Stimulated activated CD4-positive, alpha-beta T cell treated with anti-CD3 and anti-CD28 coated beads, Interleukin-4, amount 100 ng/mL, for 48 hours (primary cell): ENCODE measurements at regions not wholly inside any gene's neighbourhood (a gene's known extent, or its start where the extent isn't known, plus 50 kb on each side); places are given as distances from the start of the nearest gene placed in this dataset.
A peak's percentile ranks its signal among the peaks of the same experiment; 100 is the strongest.
"Not testable (repeated sequence)": the region's sequence is repeated elsewhere in the genome, so short reads cannot be mapped to it uniquely, and the experiment has no call there.

ENCODE experiments used
- DNase-seq, 2 donors: peaks; one replicate each; pipeline ENCODE4 v3.0.0-alpha.2; 2020; ENCODE audit warnings: low read depth in 2 of 2

DNA sequence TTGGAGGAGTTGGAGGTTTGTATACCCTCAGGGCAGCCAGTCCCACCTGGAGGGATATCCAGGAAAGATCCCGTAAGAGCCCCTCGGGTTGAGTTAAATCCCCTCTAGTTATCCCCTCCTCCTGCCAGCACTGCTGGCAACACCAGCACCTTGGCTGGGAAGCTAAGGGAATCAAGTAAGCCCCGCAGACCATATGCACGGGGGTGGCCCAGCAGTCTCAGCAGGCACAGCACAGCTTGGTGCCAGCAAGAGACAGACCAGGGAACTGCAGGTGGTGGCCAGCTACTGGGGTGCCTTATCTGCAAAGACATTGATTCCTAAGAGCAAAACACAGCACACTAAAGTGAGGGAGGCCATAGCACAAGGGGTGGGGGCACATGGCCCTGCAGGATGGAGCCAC lies 173.8 kb downstream of the GOLGA6L4 start:
- not testable (repeated sequence) for DNase-seq

DNA sequence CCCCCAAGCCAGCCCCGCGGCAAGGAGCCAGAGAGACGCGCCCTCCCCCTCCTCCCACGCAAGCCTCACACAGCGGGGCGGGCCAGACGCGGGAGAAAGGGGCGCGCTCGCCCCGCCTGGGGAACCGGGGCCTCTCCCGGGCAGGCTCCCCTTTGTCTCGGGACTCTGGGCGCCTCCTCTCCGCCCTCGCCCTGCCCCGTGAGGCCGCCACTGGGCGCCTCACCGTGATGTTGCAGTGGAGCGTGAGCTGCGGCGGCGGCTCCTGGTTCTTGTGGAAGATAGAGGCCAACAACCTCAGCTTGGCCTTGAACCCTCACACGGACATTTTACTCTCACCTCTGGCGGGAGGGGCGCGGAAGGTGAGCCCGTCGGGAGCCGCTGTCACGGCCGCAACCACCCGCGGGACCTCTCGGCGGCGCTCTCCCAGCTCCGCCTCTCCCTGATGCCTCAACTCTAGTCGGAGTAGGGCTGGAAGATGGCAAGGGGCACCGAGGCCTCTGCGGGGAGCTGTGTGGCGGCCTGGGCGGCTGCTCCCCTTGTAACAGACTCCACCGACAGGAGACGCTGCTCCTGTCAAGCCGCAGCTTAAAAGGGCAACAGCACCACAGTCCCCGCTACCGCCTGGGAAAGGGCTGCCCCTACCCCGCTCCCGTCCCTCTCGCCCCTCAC lies 179.2 kb upstream of the ZSCAN2 start:
- DNase-seq = not testable (repeated sequence)

DNA sequence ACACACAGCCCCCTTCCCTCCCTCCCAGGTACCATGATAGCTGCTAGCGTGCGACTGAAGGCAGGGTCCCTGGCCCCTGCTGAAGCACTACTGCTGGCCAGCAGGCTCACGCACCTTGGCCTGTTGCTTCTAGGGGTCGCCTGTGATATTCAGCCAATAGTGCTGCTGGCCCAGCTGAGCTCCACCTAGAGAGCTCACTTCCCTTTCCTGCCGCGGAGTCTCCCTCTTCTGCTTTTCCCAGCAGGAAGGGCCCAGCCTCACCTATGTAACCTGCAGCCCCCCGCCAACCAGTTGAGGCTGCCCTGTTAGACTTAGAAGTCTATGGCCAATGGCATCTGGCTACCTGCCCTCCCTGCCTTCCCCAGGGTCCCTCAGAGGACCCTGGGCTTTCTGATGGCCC lies 175.5 kb upstream of the ZSCAN2 start:
- DNase-seq = not testable (repeated sequence)

DNA sequence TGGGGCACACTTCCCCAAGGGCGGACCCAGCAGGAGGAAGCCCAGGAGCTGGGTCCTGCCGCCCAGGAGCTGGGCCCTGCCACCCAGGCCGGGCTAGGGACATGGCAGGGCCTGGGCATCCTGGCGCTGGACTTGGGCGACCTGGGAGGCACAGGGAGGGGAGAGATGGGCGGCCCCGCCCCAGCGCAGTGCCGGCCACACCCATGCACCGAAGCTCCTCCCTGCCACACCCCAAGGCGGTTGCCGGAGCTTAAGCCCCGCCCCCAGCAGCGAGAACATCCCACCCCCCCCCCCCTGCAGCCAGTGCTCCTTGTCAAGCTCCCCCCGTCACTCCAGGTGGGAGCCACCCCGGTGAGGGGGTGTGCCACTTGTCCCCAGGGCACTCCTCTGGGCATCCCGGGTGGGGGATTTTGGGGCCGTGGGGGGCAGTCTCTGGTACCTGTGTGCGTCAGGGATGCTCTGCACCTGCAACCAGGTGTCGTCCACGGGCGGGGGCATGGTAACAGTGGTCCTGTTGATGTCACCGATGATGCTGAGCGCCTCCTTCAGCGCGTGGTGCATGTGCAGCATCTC lies 127.4 kb upstream of the ZSCAN2 start:
- not testable (repeated sequence) for DNase-seq

DNA sequence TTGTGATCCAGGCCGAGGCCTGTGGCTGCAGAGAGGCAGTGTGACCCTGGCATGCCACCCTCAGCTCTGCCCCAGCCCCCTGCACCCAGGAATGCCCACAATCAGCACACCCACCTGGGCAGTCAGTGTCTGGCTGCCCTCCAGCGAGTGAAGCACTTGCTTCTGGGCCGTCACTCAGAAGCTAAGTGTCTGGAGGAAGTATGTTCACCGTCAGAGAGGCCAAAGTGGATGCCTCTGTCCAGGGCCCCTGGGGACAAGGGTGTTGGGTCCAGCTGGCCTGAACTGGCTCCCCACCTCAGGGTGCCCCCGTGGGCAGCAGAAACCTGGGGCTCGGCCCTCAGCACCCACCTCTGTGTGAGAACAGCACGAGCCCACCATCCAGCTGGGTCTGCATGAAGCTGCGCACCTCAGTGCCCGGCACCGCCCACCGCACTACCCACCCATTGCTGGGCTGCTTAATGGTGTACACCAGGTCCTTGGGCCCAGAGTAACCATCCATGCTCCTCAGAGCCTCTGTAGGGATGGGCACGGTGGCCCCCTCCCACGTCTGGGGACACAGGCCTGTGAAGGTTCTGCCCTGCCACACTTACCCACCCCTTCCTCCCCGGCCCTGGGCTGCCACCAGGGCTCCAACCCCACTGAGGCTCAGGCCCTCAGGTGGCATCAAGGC lies 124.3 kb upstream of the ZSCAN2 start:
- DNase-seq = not testable (repeated sequence)

DNA sequence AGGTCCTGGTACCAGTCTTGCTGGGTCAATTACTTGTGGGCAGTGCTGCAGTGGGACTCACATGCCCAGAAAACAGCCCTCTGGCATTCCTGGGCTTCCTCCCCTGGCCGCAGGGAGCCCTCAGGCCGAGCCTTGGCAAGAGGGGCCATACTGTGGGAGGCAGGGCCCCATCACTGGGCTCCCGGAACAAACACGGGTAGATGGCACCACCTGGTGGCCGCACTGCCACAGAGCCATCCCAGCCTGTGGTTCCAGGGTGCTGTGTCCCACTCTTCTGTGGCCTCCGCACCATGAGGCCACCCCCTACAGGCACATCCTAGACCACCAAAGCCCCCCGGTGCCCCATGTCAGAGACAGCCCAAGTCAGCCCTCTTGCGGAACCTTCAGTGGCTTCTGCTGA lies 123.3 kb upstream of the ZSCAN2 start:
- DNase-seq = not testable (repeated sequence)

DNA sequence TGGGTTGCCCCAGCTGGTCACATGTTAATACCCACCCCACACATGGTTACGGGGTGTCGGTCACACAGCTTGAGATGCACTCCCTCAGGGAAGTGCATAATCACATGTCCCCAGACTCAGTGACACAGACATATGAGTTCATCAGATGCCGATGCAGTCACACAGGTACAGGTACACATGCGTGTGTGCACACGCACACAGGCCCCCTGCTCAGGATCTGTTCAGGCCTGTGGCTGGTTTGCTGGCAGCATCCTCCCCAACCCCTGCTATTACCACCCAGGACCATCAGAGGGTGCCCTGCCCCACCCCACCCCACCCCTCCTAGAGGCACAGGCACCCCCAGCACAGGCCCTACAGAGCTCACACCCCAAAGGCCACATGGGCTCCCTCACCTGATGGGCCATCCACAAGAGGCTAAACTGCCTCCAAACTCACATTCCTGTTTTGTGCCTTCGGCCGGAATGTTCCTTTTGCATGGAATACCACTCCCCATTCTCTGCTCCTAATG lies 120.6 kb upstream of the ZSCAN2 start:
- not testable (repeated sequence) for DNase-seq

DNA sequence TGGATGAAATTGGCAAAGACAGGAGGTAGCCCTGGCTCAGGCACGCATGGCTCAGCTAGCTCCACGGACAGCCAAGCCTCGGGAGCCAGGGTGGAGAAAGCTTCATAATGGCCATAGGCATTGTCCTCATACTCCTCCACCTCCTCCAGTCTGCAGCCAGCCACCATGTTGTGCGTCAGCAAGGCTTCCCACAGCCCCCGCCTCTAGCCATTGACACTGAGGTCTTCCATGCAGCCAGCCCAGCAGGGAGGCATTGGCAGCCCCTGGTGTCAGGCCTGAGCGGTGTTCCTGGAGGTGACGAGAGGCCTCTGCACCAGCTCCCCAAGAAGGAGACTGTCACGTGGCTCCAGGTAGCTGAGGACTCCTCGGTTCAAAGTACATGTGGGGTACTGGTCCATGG lies 117.0 kb upstream of the ZSCAN2 start:
- not testable (repeated sequence) for DNase-seq

DNA sequence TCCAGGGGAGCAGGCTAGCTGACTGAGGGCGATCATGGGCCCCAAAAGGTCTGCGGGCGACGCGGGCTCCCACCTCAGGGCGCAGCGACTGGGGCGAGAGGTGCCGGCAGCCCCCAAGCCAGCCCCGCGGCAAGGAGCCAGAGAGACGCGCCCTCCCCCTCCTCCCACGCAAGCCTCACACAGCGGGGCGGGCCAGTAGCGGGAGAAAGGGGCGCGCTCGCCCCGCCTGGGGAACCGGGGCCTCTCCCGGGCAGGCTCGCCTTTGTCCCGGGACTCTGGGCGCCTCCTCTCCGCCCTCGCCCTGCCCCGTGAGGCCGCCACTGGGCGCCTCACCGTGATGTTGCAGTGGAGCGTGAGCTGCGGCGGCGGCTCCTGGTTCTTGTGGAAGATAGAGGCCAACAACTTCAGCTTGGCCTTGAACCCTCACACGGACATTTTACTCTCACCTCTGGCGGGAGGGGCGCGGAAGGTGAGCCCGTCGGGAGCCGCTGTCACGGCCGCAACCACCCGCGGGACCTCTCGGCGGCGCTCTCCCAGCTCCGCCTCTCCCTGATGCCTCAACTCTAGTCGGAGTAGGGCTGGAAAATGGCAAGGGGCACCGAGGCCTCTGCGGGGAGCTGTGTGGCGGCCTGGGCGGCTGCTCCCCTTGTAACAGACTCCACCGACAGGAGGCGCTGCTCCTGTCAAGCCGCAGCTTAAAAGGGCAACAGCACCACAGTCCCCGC lies 100.5 kb upstream of the ZSCAN2 start:
- peak; percentile 3 to 7 for DNase-seq

DNA sequence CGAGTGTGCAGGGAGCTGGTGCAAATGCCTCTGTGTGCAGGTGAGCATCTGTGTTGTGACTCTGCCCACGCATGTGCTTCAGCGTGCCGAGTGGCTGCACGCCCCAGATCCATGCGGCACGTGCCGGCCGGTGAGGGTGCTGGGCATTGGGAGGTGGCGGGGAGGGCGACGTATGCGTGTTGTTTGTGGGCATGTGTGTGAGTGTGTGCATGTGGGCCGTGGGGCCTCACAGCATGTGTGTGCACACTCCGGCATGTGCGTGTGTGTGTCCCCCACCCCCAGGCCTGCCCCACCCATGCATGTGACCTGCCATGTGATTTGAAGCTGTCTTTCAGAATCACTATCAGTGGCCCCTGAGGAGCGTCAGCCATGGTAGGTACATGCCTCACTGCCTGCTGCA lies 97.7 kb upstream of the ZSCAN2 start:
- DNase-seq = not testable (repeated sequence)

DNA sequence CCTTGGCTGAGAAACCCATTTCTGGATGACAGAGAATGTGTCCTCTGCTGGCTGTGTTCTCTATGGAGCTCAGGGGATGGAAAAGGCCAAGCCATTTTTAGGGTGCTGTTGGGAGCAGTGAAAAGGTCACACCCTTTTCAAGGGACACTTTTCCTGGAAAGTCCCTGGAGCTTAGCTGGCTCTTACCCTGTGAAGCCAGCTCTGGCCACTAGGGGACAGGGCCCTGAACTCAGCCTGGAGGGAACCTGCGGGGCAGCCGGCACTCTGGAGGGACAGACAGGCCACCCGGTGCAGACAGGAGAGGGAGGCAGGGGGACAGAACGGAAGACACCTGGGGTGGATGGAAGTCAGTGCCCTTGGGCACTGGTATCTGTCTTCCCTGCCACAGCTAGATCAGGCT lies 95.3 kb upstream of the ZSCAN2 start:
- DNase-seq = not testable (repeated sequence)

DNA sequence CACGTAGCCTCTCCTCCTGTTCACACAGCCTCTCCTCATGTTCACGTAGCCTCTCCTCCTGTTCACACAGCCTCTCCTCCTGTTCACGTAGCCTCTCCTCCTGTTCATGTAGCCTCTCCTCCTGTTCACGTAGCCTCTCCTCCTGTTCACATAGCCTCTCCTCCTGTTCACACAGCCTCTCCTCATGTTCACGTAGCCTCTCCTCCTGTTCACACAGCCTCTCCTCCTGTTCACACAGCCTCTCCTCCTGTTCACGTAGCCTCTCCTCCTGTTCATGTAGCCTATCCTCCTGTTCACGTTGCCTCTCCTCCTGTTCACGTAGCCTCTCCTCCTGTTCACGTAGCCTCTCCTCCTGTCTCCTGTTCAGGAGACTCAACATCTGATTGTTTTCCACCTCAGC lies 88.5 kb upstream of the ZSCAN2 start:
- DNase-seq = not testable (repeated sequence)

DNA sequence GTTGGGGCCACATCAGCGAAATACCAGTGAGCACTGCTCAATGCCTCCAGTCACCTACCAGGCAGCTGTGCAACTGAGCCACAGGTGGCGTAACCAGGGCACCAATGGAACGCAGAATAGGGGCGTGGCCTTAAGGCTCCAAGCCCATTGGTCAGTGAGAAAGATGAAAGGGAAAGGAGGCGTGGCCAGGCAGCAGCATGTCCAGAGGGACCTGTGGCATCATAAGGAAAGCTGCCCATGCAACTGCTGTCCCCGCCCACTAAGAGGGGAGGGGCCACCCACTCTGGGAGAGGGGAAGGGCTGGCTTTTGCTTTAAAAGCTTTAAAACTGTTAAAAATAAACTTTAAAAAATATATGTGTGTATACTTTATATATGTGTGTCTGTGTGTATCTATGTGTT lies 84.0 kb upstream of the ZSCAN2 start:
- DNase-seq = peak in 1 of 2 donors; percentile 15

DNA sequence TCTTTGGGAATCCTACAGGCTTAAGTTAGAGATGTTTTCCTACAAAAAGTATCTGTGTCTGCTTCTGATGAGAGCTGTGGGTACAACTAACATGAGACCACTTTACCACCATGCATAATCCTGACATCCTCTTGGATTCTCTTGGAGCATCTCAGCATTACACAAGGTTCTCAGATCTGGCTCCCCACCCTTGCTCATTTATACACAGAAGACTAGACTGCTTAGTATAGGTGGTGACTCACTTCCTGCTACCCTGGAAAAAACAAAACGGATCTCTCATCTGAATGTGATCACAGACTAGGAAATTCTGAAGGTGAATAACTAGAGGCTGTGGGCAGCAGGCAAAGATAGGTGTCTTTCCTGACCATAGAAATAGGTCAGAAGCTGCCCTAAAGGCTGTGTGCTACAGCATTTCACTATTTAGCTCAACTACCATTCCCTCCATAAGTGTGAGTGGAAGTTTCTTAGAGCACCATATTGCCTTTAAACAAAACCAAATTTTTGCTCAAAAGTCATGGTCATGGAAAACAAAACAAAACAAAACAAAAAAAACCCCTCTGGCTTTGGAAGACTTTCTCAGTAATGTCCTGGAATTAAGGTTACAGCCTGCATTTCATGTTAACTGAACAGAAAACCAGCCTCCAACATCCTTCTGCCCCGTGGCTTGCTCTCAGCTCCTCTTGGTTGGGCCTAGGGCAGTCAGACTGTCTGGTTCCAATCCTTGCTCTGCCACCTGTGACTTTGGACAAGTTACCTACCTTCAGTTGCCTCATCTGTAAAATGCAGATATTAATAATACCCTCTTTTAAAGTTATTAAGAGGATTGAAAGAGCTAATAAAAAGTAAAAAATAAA lies 75.1 kb upstream of the ZSCAN2 start:
- not testable (repeated sequence) for DNase-seq

DNA sequence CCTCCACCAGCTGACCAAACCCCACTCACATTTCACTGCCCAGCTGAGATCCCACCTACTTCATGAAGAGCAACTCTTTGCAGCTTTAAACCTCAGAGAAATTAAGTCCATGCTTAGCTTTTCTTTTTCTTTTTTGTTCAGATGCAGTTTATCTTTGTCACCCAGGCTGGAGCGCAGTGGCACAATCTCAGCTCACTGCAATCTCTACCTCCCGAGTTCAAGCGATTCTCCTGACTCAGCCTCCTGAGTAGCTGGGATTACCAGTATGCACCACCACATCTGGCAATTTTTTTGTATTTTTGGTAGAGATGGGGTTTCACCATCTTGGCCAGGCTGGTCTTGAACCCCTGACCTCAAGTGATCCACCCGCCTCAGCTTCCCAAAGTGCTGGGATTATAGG lies 70.1 kb upstream of the ZSCAN2 start:
- DNase-seq = not testable (repeated sequence)

DNA sequence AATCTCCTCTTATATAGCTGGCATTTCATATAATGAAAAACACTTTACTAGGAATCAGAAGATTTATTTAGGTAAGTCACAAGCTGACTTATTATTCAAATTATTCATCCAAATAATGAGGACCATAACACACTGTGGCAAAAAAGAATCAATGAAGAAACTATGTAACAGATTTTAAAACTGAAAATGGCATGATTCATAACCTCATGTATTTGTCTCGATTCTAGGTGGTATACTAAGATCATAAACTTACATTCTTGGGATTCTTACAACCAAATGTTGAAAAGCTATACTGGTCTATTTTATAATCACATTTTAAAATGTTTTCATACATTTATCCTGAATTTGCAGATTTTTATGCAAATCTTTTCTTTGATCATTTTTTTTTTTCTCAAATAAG lies 69.6 kb upstream of the ZSCAN2 start:
- not testable (repeated sequence) for DNase-seq

DNA sequence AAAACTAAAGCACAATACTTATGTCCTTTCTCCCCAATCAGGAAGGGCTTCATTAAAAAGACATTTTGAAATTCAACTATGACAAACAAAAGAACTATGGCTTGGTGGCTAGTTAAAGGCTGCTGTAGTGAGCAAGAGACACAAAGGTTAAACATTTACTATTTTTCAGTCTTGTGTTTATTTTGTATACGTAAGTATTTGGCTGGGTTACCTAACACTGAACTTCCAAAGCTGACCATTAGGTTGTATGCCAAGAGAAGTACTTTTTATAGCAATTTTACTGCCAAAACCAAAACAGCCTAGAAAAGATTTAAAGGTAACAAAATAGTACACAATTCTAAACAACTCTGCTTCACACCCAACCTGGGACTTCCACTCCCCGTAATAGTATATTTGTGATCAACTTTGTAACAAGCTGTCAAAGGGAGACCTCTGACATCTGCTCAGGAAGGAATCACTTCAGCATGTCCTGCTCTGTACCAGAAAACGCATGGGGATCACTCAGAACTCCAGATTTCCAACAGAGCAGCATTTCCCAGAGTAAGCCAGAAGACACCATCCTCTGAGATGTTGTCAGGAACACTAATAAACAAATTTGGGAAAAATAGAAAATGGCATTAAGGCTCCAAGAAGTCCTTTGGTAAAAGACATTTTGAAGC lies 69.0 kb upstream of the ZSCAN2 start:
- not testable (repeated sequence) for DNase-seq

DNA sequence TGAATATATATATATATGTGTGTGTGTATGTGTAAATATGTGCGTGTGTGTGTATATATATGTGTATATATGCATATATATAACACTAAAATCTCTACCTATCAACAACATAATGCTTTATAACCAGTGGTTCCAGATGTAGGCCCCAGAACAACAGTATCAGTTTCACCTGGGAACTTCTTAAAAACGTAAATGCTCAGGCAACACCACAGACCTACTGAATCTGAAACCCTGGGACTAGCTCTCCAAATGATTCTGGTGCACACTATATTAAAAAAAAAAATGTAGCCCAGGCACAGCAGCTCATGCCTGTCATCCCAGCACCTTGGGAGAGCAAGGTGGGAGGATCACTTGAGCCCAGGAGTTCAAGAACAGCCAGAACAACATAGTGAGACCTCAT lies 67.1 kb upstream of the ZSCAN2 start:
- DNase-seq = not testable (repeated sequence)

DNA sequence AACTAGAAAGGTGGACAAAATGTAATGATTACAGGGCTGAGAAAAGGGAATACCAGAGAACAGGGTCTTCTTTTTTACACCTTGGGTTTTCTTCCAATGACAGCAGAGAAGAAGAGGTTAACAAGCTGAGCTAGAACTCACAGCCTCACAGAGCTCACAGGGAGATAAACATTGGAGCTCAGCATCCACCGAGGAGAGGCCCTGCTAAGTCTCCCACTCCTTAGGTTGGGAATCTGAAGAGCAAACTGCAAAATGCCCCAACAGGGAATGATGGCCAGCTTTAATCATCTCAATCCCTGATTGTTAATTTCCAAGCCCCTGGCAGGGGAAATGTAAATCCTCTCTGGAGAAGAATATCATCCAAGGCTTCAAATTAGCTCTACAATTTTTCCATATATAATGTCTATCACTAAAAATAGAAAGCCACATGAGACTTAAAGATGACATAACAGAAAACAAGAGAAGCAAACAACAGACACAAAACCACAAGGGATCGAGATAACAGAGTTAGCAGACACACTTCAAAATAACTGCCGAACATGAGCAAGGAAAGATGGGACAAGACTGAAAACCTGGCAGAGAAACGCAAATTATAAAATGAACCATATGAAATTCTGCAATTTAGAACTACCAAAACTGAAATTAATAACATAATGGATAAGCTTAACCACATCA lies 66.1 kb upstream of the ZSCAN2 start:
- not testable (repeated sequence) for DNase-seq

DNA sequence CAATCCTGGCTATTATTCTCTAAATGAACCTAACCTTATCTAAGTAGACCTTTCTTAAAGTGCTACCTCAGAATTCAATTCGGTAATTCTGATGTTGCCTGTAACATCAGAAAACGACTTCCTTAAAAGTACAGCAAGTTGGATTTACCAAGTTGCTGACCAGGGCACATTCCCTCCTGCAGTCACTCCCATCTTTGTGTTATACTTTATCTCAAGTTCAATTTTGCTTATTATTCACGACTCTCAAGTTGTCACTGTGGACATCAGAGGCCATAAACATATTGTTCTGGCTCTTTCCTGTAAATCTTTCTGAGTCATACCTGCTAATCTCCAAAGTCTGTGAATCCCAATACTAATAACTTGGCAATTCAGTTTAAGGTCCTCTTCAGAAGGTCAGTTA lies 64.6 kb upstream of the ZSCAN2 start:
- DNase-seq = not testable (repeated sequence)
